ENCODE measurements at regions not wholly inside any gene's neighbourhood (a gene's known extent, or its start where the extent isn't known, plus 50 kb on each side); places are given as distances from the start of the nearest gene placed in this dataset.
A peak's percentile ranks its signal among the peaks of the same experiment; 100 is the strongest.

DNA sequence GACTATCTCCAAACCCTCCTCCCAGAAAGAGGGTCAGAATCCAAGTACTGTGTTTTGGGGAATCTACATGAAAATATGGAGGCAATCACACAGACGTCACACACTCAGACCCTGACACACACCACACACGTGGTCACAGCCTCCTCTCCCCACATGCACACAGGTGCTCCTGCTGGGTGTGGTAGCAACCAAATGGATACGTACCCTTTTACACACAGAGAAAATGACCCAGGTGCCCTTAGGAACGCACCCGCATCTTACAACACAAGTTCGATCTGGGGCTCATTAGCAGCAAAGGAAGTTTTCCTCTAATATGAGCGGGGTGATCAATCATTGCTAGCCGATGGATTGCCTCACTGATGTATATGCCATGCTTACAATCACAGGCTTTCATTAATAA is 480.2 kb upstream of the KLF4 start:
- Mint-ChIP-seq H3K36me3 (ENCODE audit: low read depth, unreplicated experiment) (no peaks in the 10 kb centered on the region), H3K27ac (ENCODE audit: unreplicated experiment) (no peak overlapping the region), H3K4me1 (ENCODE audit: low read depth, unreplicated experiment) (no peaks in the 10 kb centered on the region), H3K27me3 (ENCODE audit: low read depth, unreplicated experiment) (peaks cover 42% of the 10 kb centered on the region), H3K9me3 (ENCODE audit: unreplicated experiment) (no peaks in the 10 kb centered on the region), H3K4me3 (ENCODE audit: unreplicated experiment) (no peak overlapping the region)
- H3K4me3 ChIP-seq (ENCODE audit: insufficient read depth, low read depth, low read length): no peak overlapping the region
- H3K79me2 ChIP-seq (ENCODE audit: insufficient read depth, low read length): no peaks in the 10 kb centered on the region
- H2AFZ ChIP-seq (ENCODE audit: low read depth, low read length): no peak overlapping the region
- no peaks in the 10 kb centered on the region for H4K20me1 ChIP-seq (ENCODE audit: insufficient read depth, low read length)
- no peaks in the 10 kb centered on the region for H3K9me3 ChIP-seq (ENCODE audit: insufficient read depth, low read depth, low read length)
- no peaks in the 10 kb centered on the region for H3K4me1 ChIP-seq (ENCODE audit: insufficient read depth, low read length)
- FAIRE-seq (no peak), DNase-seq (ENCODE audit: low read depth) (no peak)
- H3K27me3 ChIP-seq (ENCODE audit: insufficient read depth, low read length): no peaks in the 10 kb centered on the region
- no peak overlapping the region for H3K4me2 ChIP-seq (ENCODE audit: low read length)
- TF ChIP-seq, protein P1, sequence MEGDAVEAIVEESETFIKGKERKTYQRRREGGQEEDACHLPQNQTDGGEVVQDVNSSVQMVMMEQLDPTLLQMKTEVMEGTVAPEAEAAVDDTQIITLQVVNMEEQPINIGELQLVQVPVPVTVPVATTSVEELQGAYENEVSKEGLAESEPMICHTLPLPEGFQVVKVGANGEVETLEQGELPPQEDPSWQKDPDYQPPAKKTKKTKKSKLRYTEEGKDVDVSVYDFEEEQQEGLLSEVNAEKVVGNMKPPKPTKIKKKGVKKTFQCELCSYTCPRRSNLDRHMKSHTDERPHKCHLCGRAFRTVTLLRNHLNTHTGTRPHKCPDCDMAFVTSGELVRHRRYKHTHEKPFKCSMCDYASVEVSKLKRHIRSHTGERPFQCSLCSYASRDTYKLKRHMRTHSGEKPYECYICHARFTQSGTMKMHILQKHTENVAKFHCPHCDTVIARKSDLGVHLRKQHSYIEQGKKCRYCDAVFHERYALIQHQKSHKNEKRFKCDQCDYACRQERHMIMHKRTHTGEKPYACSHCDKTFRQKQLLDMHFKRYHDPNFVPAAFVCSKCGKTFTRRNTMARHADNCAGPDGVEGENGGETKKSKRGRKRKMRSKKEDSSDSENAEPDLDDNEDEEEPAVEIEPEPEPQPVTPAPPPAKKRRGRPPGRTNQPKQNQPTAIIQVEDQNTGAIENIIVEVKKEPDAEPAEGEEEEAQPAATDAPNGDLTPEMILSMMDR (IDR thresholded peaks at IDR 0.05; ENCODE audit: insufficient read depth, low read depth, low read length): no peak
- no peak for TF ChIP-seq EZH2 (IDR thresholded peaks at IDR 0.05; ENCODE audit: insufficient read depth, low read length)
- H3K27ac ChIP-seq (ENCODE audit: low read depth, low read length): no peak overlapping the region
- H3K36me3 ChIP-seq (ENCODE audit: insufficient read depth, low read length): no peaks in the 10 kb centered on the region
- no peak overlapping the region for H3K9ac ChIP-seq (ENCODE audit: low read length)

DNA sequence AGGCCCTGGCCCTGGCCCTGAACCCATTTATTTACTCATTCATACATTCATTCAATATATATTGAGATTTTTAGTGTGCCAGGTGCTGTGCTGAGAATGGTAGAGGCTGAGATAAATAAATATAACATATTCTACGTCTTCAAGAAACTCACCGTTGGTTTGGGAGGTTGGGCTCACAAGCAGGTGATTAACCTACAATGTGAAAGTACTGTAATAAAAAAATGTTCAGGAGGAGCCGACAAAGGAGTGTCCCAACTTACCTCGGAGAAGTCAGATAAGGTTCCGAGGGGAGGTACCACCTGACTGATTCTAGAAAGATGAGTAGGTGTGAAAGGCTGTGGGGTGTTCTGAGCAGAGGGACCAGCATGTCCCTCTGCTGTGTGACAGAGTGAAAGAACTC is 479.6 kb upstream of the KLF4 start:
- no peaks in the 10 kb centered on the region for H4K20me1 ChIP-seq (ENCODE audit: insufficient read depth, low read length)
- H3K4me3 Mint-ChIP-seq (ENCODE audit: unreplicated experiment): no peak overlapping the region
- H2AFZ ChIP-seq (ENCODE audit: low read depth, low read length): no peak overlapping the region
- DNase-seq (ENCODE audit: low read depth): no peak
- no peak overlapping the region for H3K27ac Mint-ChIP-seq (ENCODE audit: unreplicated experiment)
- no peaks in the 10 kb centered on the region for H3K79me2 ChIP-seq (ENCODE audit: insufficient read depth, low read length)
- no peak overlapping the region for H3K9ac ChIP-seq (ENCODE audit: low read length)
- peaks cover 37% of the 10 kb centered on the region for H3K27me3 Mint-ChIP-seq (ENCODE audit: low read depth, unreplicated experiment)
- peak; percentile 43 for FAIRE-seq
- no peak overlapping the region for H3K4me2 ChIP-seq (ENCODE audit: low read length)
- no peaks in the 10 kb centered on the region for H3K9me3 ChIP-seq (ENCODE audit: insufficient read depth, low read depth, low read length)
- no peaks in the 10 kb centered on the region for H3K27me3 ChIP-seq (ENCODE audit: insufficient read depth, low read length)
- no peaks in the 10 kb centered on the region for H3K9me3 Mint-ChIP-seq (ENCODE audit: unreplicated experiment)
- H3K4me1 ChIP-seq (ENCODE audit: insufficient read depth, low read length): no peaks in the 10 kb centered on the region
- no peaks in the 10 kb centered on the region for H3K4me1 Mint-ChIP-seq (ENCODE audit: low read depth, unreplicated experiment)
- no peak for TF ChIP-seq EZH2 (IDR thresholded peaks at IDR 0.05; ENCODE audit: insufficient read depth, low read length)
- TF ChIP-seq, protein P1 (IDR thresholded peaks at IDR 0.05; ENCODE audit: insufficient read depth, low read depth, low read length): no peak
- no peaks in the 10 kb centered on the region for H3K36me3 Mint-ChIP-seq (ENCODE audit: low read depth, unreplicated experiment)
- no peaks in the 10 kb centered on the region for H3K36me3 ChIP-seq (ENCODE audit: insufficient read depth, low read length)
- no peak overlapping the region for H3K4me3 ChIP-seq (ENCODE audit: insufficient read depth, low read depth, low read length)
- H3K27ac ChIP-seq (ENCODE audit: low read depth, low read length): no peak overlapping the region

DNA sequence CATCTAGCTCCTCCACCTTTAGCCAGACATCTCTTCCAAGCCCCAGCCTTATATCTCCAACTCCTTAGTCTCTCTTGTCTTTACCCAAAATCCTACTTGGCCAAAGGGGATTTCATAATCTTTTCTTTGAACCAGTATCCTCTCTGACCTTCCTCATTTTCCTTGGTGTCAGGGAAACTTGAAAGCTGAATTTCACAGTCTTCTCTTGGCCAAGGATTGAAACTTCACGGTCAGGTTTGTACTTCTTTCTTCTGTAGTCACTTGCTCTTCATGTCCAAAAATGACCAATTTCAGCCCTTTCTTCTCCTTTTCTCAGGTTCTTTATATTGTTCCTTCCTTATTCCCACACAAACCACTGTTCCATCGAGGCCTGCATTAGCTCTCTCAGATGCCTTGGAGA is 473.7 kb upstream of the KLF4 start:
- Histone ChIP-seq H3K4me2 (ENCODE audit: low read length) (no peak overlapping the region), H3K9me3 (ENCODE audit: insufficient read depth, low read depth, low read length) (no peaks in the 10 kb centered on the region), H3K36me3 (ENCODE audit: insufficient read depth, low read length) (no peaks in the 10 kb centered on the region), H3K4me3 (ENCODE audit: insufficient read depth, low read depth, low read length) (no peak overlapping the region), H2AFZ (ENCODE audit: low read depth, low read length) (no peak overlapping the region), H3K27ac (ENCODE audit: low read depth, low read length) (no peak overlapping the region), H3K9ac (ENCODE audit: low read length) (no peak overlapping the region), H3K79me2 (ENCODE audit: insufficient read depth, low read length) (no peaks in the 10 kb centered on the region), H3K4me1 (ENCODE audit: insufficient read depth, low read length) (no peaks in the 10 kb centered on the region), H4K20me1 (ENCODE audit: insufficient read depth, low read length) (no peaks in the 10 kb centered on the region), H3K27me3 (ENCODE audit: insufficient read depth, low read length) (no peaks in the 10 kb centered on the region)
- Mint-ChIP-seq H3K9me3 (ENCODE audit: unreplicated experiment) (peaks cover 4% of the 10 kb centered on the region), H3K4me1 (ENCODE audit: low read depth, unreplicated experiment) (no peaks in the 10 kb centered on the region), H3K4me3 (ENCODE audit: unreplicated experiment) (no peak overlapping the region), H3K27ac (ENCODE audit: unreplicated experiment) (no peak overlapping the region), H3K27me3 (ENCODE audit: low read depth, unreplicated experiment) (peaks cover 20% of the 10 kb centered on the region), H3K36me3 (ENCODE audit: low read depth, unreplicated experiment) (no peaks in the 10 kb centered on the region)
- FAIRE-seq: no peak
- DNase-seq (ENCODE audit: low read depth): no peak
- TF ChIP-seq, protein P1 (IDR thresholded peaks at IDR 0.05; ENCODE audit: insufficient read depth, low read depth, low read length): no peak
- TF ChIP-seq EZH2 (IDR thresholded peaks at IDR 0.05; ENCODE audit: insufficient read depth, low read length): no peak

Measured in astrocyte (in vitro differentiated cells and primary cell).